Heart left ventricle (tissue), 16 donors: ENCODE measurements at regions not wholly inside any gene's neighbourhood (a gene's known extent, or its start where the extent isn't known, plus 50 kb on each side); places are given as distances from the start of the nearest gene placed in this dataset.
A peak's percentile ranks its signal among the peaks of the same experiment; 100 is the strongest.
"Not testable (repeated sequence)": the region's sequence is repeated elsewhere in the genome, so short reads cannot be mapped to it uniquely, and the experiment has no call there.

Source experiments
- ATAC-seq, 4 donors: fragments of 200-7000 bp; cut with Tn5 transposase; one replicate each; pipeline ENCODE4 v1.9.1; 2020 to 2022; ENCODE audit warnings: moderate library complexity in 4 of 4, mild to moderate bottlenecking in 3 of 4, moderate number of reproducible peaks in 1 of 4
- DNase-seq, 5 donors: peaks; one replicate each; pipeline ENCODE4 v3.0.0-alpha.2; 2020
- H3K27ac ChIP-seq, 12 donors: fragments of 200-600 bp; sonication (generic) in 4 of 12; one replicate each; pipeline versions ENCODE4 v1.5.0 to v1.8.0; 2016 to 2022; ENCODE audit warnings: mild to moderate bottlenecking in 2 of 12
- H3K27me3 ChIP-seq, 9 donors: fragments of 200-600 bp; sonication (generic) in 2 of 9; one replicate each; pipeline versions ENCODE4 v1.5.1 to v1.8.0; 2016 to 2022; ENCODE audit warnings: mild to moderate bottlenecking in 3 of 9
- H3K36me3 ChIP-seq, 9 donors: fragments of 200-600 bp; sonication (generic) in 2 of 9; one replicate each; pipeline versions ENCODE4 v1.5.0 to v1.8.0; 2018 to 2022; ENCODE audit warnings: mild to moderate bottlenecking in 2 of 9
- H3K4me1 ChIP-seq, 12 donors: fragments of 200-600 bp; sonication (generic) in 4 of 12; one replicate each; pipeline versions ENCODE4 v1.5.0 to v1.8.0; 2016 to 2022; ENCODE audit warnings: mild to moderate bottlenecking in 3 of 12
- H3K4me3 ChIP-seq, 12 donors: fragments of 200-600 bp; sonication (generic) in 4 of 12; one replicate each; pipeline versions ENCODE4 v1.5.0 to v1.8.0; 2017 to 2022; ENCODE audit warnings: mild to moderate bottlenecking in 9 of 12, moderate library complexity in 4 of 12
- H3K9me3 ChIP-seq, 12 donors: fragments of 200-600 bp; sonication (generic) in 4 of 12; one replicate each; pipeline versions ENCODE4 v1.5.0 to v1.8.0; 2016 to 2022; ENCODE audit warnings: mild to moderate bottlenecking in 1 of 12
- POLR2A ChIP-seq, 2 donors: fragments of 450-650 bp; IDR thresholded peaks; one replicate each; pipeline ENCODE4 v1.6.1; 2017; ENCODE audit warnings: antibody characterized with exemption in 2 of 2, mild to moderate bottlenecking in 2 of 2, moderate library complexity in 2 of 2
- WGBS, 4 donors: extraction: QIAGEN DNeasy Blood & Tissue Kit in 2 of 4; methylation state at CpG; one replicate each; pipeline versions ENCODE4 v1.1.5 to v1.1.7; 2013 to 2018; 5-methylcytosine and 5-hydroxymethylcytosine counted together
- intact Hi-C, 10 donors: fragments of 100-400 bp; cut with DNase I; formaldehyde crosslinking; loops; one replicate each; pipeline versions ENCODE4 v1.11.1 to v1.14.2; 2022
- TF ChIP-seq, protein P1 (sequence below), 12 donors: fragments of 200-600 bp; sonication (generic) in 4 of 12; IDR thresholded peaks; one replicate each; pipeline versions ENCODE4 v1.5.0 to v1.8.0; 2018 to 2022; ENCODE audit warnings: antibody characterized with exemption in 12 of 12, mild to moderate bottlenecking in 5 of 12
- donor health status: ischemic (EF 13 %, LVEDD 7.1; RV severe dilation, severe dysfunction).
- donor health status: healthy with polysubstance abuse.
- donor health status: DM: no; HTN: yes; CAD: no.
- donor health status: DM: no; HTN: no; CAD: no.
- donor health status: ischemic (EF 25% LVEDD 6.9; RV normal size, moderate dysfunction).
- donor health status: ischemic (EF 25% LVEDD 5.7; RV mildly dilated, moderate dysfunction).
- donor health status: healthy.
- donor health status: DM: yes; HTN: yes; CAD: no.
- donor health status: ischemic (EF 35%, LVEDD 5.7; RV mildly dilated, moderate dysfunction).
- donor health status: nonischemic (EF 11% LVEDD 7.7; RV severe dilation, severe dysfunction).
- donor health status: DM: yes; HTN: yes; CAD: no.
- donor health status: PGD.
- donor health status: ischemic (EF 29% LVEDD 5.4; RV normal size, mild dysfunction).
- donor health status: nonischemic (EF 23%, LVEDD 6.1; RV moderate dilation, normal function).

- WGBS, 4 donors, result 67 to 84% (median 82%) methylated on average over 3 of the region's 3 CpGs
- Histone ChIP-seq H3K4me1 (no peaks in the 10 kb centered on the region), H3K36me3 (no peaks in the 10 kb centered on the region), H3K27ac (no peak overlapping the region), H3K9me3 (no peaks in the 10 kb centered on the region), H3K4me3 (no peak overlapping the region), H3K27me3 (no peaks in the 10 kb centered on the region)
- DNase-seq, result no peak
- ATAC-seq, result no peak
- TF ChIP-seq, protein P1, sequence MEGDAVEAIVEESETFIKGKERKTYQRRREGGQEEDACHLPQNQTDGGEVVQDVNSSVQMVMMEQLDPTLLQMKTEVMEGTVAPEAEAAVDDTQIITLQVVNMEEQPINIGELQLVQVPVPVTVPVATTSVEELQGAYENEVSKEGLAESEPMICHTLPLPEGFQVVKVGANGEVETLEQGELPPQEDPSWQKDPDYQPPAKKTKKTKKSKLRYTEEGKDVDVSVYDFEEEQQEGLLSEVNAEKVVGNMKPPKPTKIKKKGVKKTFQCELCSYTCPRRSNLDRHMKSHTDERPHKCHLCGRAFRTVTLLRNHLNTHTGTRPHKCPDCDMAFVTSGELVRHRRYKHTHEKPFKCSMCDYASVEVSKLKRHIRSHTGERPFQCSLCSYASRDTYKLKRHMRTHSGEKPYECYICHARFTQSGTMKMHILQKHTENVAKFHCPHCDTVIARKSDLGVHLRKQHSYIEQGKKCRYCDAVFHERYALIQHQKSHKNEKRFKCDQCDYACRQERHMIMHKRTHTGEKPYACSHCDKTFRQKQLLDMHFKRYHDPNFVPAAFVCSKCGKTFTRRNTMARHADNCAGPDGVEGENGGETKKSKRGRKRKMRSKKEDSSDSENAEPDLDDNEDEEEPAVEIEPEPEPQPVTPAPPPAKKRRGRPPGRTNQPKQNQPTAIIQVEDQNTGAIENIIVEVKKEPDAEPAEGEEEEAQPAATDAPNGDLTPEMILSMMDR (IDR thresholded peaks at IDR 0.05), result no peak
- TF ChIP-seq POLR2A (IDR thresholded peaks at IDR 0.05), result no peak
- intact Hi-C loops, result no loop called here
Observed at GRCh38 chr4:118410138-118410537, 57.3 kb upstream of the PRSS12 start.

DNA sequence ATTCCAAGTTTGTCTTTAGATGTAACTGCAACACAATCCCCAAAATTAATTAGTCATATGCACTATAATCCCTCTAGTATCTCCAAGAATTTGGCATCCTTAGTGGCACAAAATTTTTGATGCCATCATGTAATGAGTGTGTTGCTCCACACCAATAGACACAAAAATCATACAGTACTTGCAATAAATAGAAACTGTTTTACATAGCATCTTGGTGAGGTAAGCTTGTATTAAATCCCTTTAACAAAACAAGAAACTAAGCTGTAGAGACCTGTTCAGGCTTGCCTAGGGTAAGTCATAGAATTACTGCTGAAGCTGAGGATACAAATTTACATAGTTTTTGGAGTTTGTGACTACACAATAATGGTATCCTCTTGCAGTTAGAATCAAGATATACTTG lies 64.5 kb upstream of the PRSS12 start:
- Histone ChIP-seq H3K9me3 (no peaks in the 10 kb centered on the region), H3K27ac (no peak overlapping the region), H3K27me3 (no peaks in the 10 kb centered on the region), H3K4me3 (no peak overlapping the region), H3K36me3 (no peaks in the 10 kb centered on the region), H3K4me1 (no peaks in the 10 kb centered on the region)
- TF ChIP-seq, protein P1 (IDR thresholded peaks at IDR 0.05), result no peak
- no peak for ATAC-seq
- DNase-seq, result no peak
- intact Hi-C loops, result no loop called here

GRCh38 chr4:118417800-118418199 lies 65.0 kb upstream of the PRSS12 start:
- not testable (repeated sequence) for ATAC-seq

DNA sequence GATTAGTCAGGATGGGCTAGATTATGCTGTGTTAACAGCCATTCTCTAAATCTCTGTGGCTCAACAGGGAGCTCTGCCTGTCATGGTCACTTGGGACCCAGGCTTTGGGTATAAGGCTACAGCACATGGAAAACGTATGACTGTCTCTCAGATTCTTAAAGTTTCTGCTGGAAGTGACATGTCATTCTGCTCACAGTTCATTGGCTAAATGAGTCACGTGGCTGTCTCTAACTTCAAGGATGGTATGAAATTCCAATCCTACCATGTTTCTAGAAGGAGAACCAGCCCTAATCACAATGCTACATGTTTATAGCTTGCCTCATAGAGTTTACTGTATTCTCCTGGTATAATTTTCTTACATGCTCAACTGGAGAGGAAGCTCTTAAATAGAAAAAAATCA lies 65.6 kb upstream of the PRSS12 start:
- ATAC-seq, H3K4me1 ChIP-seq, H3K4me3 ChIP-seq, H3K27me3 ChIP-seq, DNase-seq, H3K9me3 ChIP-seq, intact Hi-C loops, H3K36me3 ChIP-seq, H3K27ac ChIP-seq: not testable (repeated sequence)
- 61 to 74% (median 69%) methylated on average over 2 of the region's 2 CpGs for WGBS, 4 donors

More at GRCh38 chr4:118417800-118418199, 65.0 kb upstream of the PRSS12 start:
- H3K4me1 ChIP-seq, H3K4me3 ChIP-seq, intact Hi-C loops, DNase-seq, H3K27ac ChIP-seq, H3K36me3 ChIP-seq, H3K27me3 ChIP-seq, H3K9me3 ChIP-seq: not testable (repeated sequence)
- WGBS, 4 donors, result 79 to 90% (median 87%) methylated on average over 5 of the region's 5 CpGs

DNA sequence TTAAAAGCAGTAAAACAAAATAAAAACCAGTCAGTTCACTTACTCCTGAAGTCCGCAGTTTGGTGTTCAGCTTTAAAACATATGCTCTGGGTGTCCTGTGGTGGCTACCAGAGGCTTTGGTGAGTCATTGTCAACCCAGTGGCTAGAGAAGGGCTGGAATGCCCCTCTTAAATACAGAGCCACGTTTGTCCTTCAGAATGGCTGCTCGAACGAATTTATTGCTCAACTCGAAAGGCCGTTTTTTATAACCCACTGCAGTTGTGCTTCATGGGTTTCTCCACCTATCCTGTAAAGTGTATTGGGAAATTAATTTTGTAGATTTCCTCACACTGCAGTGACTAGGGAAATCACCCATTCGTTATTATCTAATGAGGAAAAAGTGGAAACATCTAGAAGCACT lies 66.8 kb upstream of the PRSS12 start:
- H3K4me3 ChIP-seq, H3K4me1 ChIP-seq, intact Hi-C loops, H3K27ac ChIP-seq, H3K9me3 ChIP-seq, ATAC-seq, H3K36me3 ChIP-seq, H3K27me3 ChIP-seq, DNase-seq: not testable (repeated sequence)
- WGBS, 4 donors, result 68 to 75% (median 71%) methylated on average over 6 to 7 of the region's 7 CpGs

GRCh38 chr4:118424062-118424461 lies 71.3 kb upstream of the PRSS12 start:
- peak; percentile 9 to 60 (median 39) for DNase-seq
- H3K9me3 ChIP-seq, H3K4me1 ChIP-seq, ATAC-seq, H3K36me3 ChIP-seq, H3K27me3 ChIP-seq, H3K27ac ChIP-seq, H3K4me3 ChIP-seq, intact Hi-C loops: not testable (repeated sequence)
- 0 to 6% (median 4%) methylated on average over 5 of the region's 5 CpGs for WGBS, 4 donors
- TF ChIP-seq, protein P1 (IDR thresholded peaks at IDR 0.05), result peak in 11 of 12 donors; percentile 23 to 54 (median 43)

GRCh38 chr4:118428881-118429280 lies 76.1 kb upstream of the PRSS12 start:
- H3K27me3 ChIP-seq, H3K4me3 ChIP-seq, H3K4me1 ChIP-seq, ATAC-seq, H3K9me3 ChIP-seq, H3K36me3 ChIP-seq, H3K27ac ChIP-seq, intact Hi-C loops: not testable (repeated sequence)
- DNase-seq, result peak in 1 of 5 donors; percentile 30
- WGBS, 4 donors, result no CpG with 5 or more reads among the region's 1 CpG

DNA sequence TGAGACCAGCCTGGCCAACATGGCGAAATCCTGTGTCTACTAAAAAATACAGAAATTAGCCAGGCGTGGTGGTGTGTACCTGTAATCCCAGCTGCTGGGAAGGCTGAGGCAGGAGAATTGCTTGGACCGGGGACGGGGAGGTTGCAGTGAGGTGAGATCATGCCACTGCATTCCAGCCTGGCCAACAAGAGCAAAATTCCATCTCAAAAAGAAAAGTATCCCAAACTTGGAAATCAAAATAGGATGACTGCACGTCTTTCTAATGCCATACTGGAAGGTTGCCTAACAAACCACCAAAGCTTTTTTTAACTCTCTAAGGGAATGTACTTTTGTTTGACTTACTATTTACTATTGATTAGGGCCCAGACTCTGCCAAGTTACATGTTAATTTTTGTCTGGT lies 79.6 kb upstream of the PRSS12 start:
- H3K4me1 ChIP-seq, H3K9me3 ChIP-seq, H3K4me3 ChIP-seq, H3K27me3 ChIP-seq, H3K27ac ChIP-seq, ATAC-seq, H3K36me3 ChIP-seq, DNase-seq, intact Hi-C loops: not testable (repeated sequence)
- 66 to 80% (median 73%) methylated on average over 3 to 5 of the region's 5 CpGs for WGBS, 4 donors
